Uterus (tissue), 3 donors: ENCODE measurements at regions not wholly inside any gene's neighbourhood (a gene's known extent, or its start where the extent isn't known, plus 50 kb on each side); places are given as distances from the start of the nearest gene placed in this dataset.

Experiments
- DNase-seq, 2 donors: peaks; one replicate each; pipeline ENCODE4 v3.0.0-alpha.2; 2019 to 2020
- H3K27ac ChIP-seq, 2 donors: fragments of 200-600 bp; sonication (generic); 1 replicate in 1 of 2; 2 replicates in 1 of 2; pipeline ENCODE4 v1.5.1; 2016 to 2018
- H3K27me3 ChIP-seq, 2 donors: fragments of 200-600 bp; sonication (generic); one replicate each; pipeline ENCODE4 v1.5.1; 2018 to 2019; ENCODE audit warnings: control low read depth in 1 of 2
- H3K36me3 ChIP-seq, 2 donors: fragments of 200-600 bp; sonication (generic); one replicate each; pipeline ENCODE4 v1.5.1; 2019; ENCODE audit warnings: control low read depth in 1 of 2
- H3K4me1 ChIP-seq, 2 donors: fragments of 200-600 bp; sonication (generic); one replicate each; pipeline ENCODE4 v1.5.1; 2018 to 2019; ENCODE audit warnings: control low read depth in 1 of 2
- H3K4me3 ChIP-seq, 2 donors: fragments of 200-600 bp; sonication (generic); 1 replicate in 1 of 2; 2 replicates in 1 of 2; pipeline ENCODE4 v1.5.1; 2018 to 2019; ENCODE audit warnings: mild to moderate bottlenecking in 1 of 2
- H3K9me3 ChIP-seq, 2 donors: fragments of 200-600 bp; sonication (generic); one replicate each; pipeline ENCODE4 v1.5.1; 2019; ENCODE audit warnings: control low read depth in 1 of 2
- POLR2A ChIP-seq, 2 donors: fragments of 450-650 bp; IDR thresholded peaks; one replicate each; pipeline ENCODE4 v1.6.1; 2016; ENCODE audit warnings: antibody characterized with exemption in 2 of 2, mild to moderate bottlenecking in 1 of 2, moderate library complexity in 1 of 2
- intact Hi-C: fragments of 100-400 bp; cut with DNase I; formaldehyde crosslinking; loops from one replicate; pipeline ENCODE4 v1.15.1; 2023; ENCODE audit warnings: low total_unique reads
- TF ChIP-seq, protein P1 (sequence below), 4 experiments: fragments of 200-600 bp in 2 of 4; fragments of 450-650 bp in 2 of 4; sonication (generic) in 2 of 4; IDR thresholded peaks; one replicate each; pipeline ENCODE4 v1.5.1; 2016 to 2019; ENCODE audit warnings: antibody characterized with exemption in 4 of 4, mild to moderate bottlenecking in 2 of 4, moderate library complexity in 1 of 4
- donor health status: DM: yes; HTN: yes; CAD: no.

DNA sequence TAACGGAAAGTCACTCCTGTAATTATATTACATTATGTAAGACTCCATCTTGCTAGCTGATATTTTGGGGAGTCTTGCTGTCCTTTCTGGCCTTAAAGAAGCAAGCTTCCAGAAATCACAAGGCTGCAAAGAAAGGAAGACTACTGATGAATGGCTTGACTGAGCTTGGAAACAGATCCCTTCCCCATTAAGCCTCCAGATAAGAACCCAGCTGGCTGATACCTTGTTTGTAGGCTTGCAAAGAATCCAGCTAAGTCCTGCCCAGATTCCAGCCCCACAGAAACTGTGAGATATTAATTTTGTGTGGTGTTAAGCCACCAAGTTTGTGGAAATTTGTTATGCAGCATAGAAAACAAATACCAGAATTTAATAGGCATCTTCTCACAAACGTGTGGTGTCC, 49.9 kb upstream of the TMEM106B start:
- H3K4me3 ChIP-seq = no peak overlapping the region
- TF ChIP-seq, protein P1, sequence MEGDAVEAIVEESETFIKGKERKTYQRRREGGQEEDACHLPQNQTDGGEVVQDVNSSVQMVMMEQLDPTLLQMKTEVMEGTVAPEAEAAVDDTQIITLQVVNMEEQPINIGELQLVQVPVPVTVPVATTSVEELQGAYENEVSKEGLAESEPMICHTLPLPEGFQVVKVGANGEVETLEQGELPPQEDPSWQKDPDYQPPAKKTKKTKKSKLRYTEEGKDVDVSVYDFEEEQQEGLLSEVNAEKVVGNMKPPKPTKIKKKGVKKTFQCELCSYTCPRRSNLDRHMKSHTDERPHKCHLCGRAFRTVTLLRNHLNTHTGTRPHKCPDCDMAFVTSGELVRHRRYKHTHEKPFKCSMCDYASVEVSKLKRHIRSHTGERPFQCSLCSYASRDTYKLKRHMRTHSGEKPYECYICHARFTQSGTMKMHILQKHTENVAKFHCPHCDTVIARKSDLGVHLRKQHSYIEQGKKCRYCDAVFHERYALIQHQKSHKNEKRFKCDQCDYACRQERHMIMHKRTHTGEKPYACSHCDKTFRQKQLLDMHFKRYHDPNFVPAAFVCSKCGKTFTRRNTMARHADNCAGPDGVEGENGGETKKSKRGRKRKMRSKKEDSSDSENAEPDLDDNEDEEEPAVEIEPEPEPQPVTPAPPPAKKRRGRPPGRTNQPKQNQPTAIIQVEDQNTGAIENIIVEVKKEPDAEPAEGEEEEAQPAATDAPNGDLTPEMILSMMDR (IDR thresholded peaks at IDR 0.05) = no peak
- TF ChIP-seq POLR2A (IDR thresholded peaks at IDR 0.05) = no peak
- no peaks in the 10 kb centered on the region for H3K9me3 ChIP-seq
- intact Hi-C loops = no loop called here
- H3K4me1 ChIP-seq = no peaks in the 10 kb centered on the region
- no peaks in the 10 kb centered on the region for H3K36me3 ChIP-seq
- no peak for DNase-seq
- no peak overlapping the region for H3K27ac ChIP-seq
- H3K27me3 ChIP-seq = no peaks in the 10 kb centered on the region
